CD4-positive, alpha-beta memory T cell (primary cell): ENCODE measurements at regions not wholly inside any gene's neighbourhood (a gene's known extent, or its start where the extent isn't known, plus 50 kb on each side); places are given as distances from the start of the nearest gene placed in this dataset.
A peak's percentile ranks its signal among the peaks of the same experiment; 100 is the strongest.

Source experiments
- CTCF ChIA-PET: fragments of 350-600 bp; sonication (Branson Sonifier 250); formaldehyde crosslinking; loops from one replicate; lab custom pipeline; 2021; ENCODE audit warnings: inconsistent platforms; ENCODE audit not compliant: partially characterized antibody; lab: Charles Lee
- POLR2A ChIA-PET: fragments of 350-600 bp; sonication (Branson Sonifier 250); formaldehyde crosslinking; loops from one replicate; lab custom pipeline; 2021; ENCODE audit not compliant: partially characterized antibody; lab: Charles Lee
- DNase-seq, 5 donors: peaks; one replicate each; pipeline versions ENCODE4 v3.0.0 to v3.0.0-alpha.2; 2020 to 2022; ENCODE audit warnings: mixed read lengths in 1 of 5
- H3K27ac ChIP-seq: one replicate; pipeline ENCODE4 v1.7.0; 2013; ENCODE audit warnings: low read depth, low read length
- H3K27me3 ChIP-seq: 2 replicates; pipeline ENCODE4 v1.7.0; 2013; ENCODE audit warnings: mild to moderate bottlenecking, low read length, moderate library complexity; ENCODE audit not compliant: insufficient read depth
- H3K36me3 ChIP-seq: 2 replicates; pipeline ENCODE4 v1.7.0; 2013; ENCODE audit warnings: mild to moderate bottlenecking, low read length, moderate library complexity; ENCODE audit not compliant: insufficient read depth
- H3K4me1 ChIP-seq: 2 replicates; pipeline ENCODE4 v1.7.0; 2013; ENCODE audit warnings: mild to moderate bottlenecking, low read length, moderate library complexity; ENCODE audit not compliant: insufficient read depth
- H3K4me3 ChIP-seq, 2 donors: one replicate each; pipeline ENCODE4 v1.7.0; 2013; ENCODE audit warnings: low read length in 2 of 2, mild to moderate bottlenecking in 1 of 2
- H3K9me3 ChIP-seq, 2 donors: one replicate each; pipeline ENCODE4 v1.7.0; 2013; ENCODE audit warnings: low read length in 2 of 2, control low read depth in 1 of 2; ENCODE audit not compliant: control insufficient read depth in 1 of 2
- H3K27ac Mint-ChIP-seq, 7 donors: one replicate each; pipeline ENCODE4 v1.8.0; 2020 to 2021; ENCODE audit warnings: mixed read lengths in 7 of 7, mild to moderate bottlenecking in 6 of 7, inconsistent platforms in 3 of 7, moderate library complexity in 3 of 7
- H3K27me3 Mint-ChIP-seq, 2 donors: one replicate each; pipeline ENCODE4 v1.8.0; 2020 to 2021; ENCODE audit warnings: mixed read lengths in 2 of 2
- H3K36me3 Mint-ChIP-seq, 2 donors: one replicate each; pipeline ENCODE4 v1.8.0; 2020 to 2021; ENCODE audit warnings: mixed read lengths in 2 of 2, inconsistent platforms in 1 of 2, mild to moderate bottlenecking in 1 of 2
- H3K4me1 Mint-ChIP-seq, 4 donors: one replicate each; pipeline ENCODE4 v1.8.0; 2020 to 2021; ENCODE audit warnings: mixed read lengths in 4 of 4, mild to moderate bottlenecking in 1 of 4
- H3K4me3 Mint-ChIP-seq, 8 donors: one replicate each; pipeline ENCODE4 v1.8.0; 2020 to 2021; ENCODE audit warnings: mixed read lengths in 8 of 8, mild to moderate bottlenecking in 7 of 8, moderate library complexity in 6 of 8, inconsistent platforms in 3 of 8
- H3K9me3 Mint-ChIP-seq, 8 donors: one replicate each; pipeline ENCODE4 v1.8.0; 2020 to 2021; ENCODE audit warnings: mixed read lengths in 8 of 8, mild to moderate bottlenecking in 5 of 8, inconsistent platforms in 3 of 8, moderate library complexity in 1 of 8
- intact Hi-C: fragments of 100-400 bp; cut with micrococcal nuclease; formaldehyde crosslinking; loops from one replicate; pipeline ENCODE4 v1.15.1; 2023

DNA sequence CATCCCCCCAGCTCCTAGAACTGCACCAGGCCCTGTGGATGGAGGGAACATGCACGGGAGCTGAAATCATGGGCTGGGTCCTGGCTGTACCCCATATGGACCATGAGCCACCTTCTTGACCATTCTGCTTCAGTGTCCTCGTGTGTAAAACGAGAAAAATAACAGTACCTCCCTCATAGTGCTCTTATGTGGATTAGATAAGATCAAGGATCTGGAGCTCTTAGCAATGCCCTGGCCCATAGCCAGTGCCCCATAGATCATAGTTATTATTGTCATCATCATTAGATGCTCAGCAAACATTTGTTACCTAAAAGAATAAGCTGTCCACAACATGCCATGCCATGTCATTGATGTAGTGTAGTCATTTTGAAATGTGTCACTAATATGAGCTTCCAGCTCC lies 71.3 kb downstream of the SYNE3 start:
- Histone ChIP-seq H3K36me3 (peaks cover 56% of the 10 kb centered on the region), H3K4me1 (peaks cover 7% of the 10 kb centered on the region), H3K27ac (no peak overlapping the region), H3K9me3 (no peaks in the 10 kb centered on the region), H3K4me3 (no peak overlapping the region), H3K27me3 (no peaks in the 10 kb centered on the region)
- Mint-ChIP-seq H3K36me3 (peaks cover 29 to 72% of the 10 kb centered on the region in 2 donors), H3K4me1 (peaks cover 3 to 5% (median 5%) of the 10 kb centered on the region in 4 donors), H3K27ac (peak overlapping the region in 6 of 7 donors; percentile 26 to 80 (median 56)), H3K27me3 (no peaks in the 10 kb centered on the region), H3K4me3 (no peak overlapping the region), H3K9me3 (no peaks in the 10 kb centered on the region)
- intact Hi-C loops, result no loop called here
- ChIA-PET CTCF (interaction anchor here (1.1 to 28.9 kb wide), 10 partner anchors 8 to 123 kb away, joined by 3 to 845 read pairs (median 8); partner anchors contain the start of genes GLRX5 and SYNE3), POLR2A (interaction anchor here (1.4 to 5.1 kb wide), 5 partner anchors 18 to 83 kb away, joined by 3 to 37 read pairs (median 7); partner anchors contain the start of gene SYNE3)
- DNase-seq, result no peak

DNA sequence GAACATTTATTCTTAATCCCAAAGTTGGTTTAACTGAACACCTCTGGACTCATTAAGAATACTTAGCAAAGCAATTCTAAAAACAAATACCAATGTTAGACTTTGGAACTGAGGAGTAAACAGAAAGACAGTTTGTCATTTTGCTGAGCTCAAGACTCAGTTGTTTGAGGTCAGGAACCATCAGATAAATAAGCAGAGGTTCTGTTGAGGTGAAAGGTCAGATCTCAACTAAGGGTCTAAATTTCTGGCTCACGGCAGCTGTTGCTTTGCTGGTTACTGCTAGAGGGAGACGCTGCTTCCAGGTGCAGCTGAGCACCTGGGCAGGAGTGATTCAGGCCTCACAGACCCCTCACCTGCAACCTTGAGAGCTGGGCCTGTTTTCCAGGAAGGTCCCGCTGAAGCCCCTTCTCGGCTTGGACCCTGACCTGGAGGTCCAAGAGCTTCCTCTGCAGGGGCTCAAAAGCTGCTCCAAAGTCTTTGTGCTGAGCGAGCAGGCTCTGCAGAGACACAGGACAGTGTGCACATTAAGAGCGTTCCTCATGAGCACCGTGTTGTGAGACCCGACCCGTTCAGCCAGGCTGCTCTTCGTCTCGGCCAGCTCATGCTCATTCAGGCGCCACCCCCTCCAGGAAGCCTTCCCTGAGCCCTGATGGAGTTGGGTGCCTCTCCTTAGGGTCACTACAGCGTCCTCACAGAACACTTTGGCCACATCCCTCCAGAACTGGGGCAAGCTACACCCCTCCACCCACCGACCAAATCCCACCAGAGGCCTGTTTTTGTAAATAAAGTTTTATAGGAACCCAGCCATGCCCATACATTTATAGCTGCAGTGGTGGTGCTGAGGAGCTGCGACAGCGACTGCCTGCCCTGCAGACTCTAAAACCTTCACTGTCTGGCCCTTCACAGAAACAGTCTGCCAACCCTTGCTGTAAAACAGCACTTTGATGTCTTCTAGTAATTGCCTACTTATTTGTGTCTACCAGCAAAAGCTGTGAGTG lies 72.0 kb downstream of the SYNE3 start:
- intact Hi-C loops, result loop anchor here (5.0 kb wide), 2 partner anchors 238 to 328 kb away; no protein-coding TSS in a partner anchor
- Mint-ChIP-seq H3K27ac (peak overlapping the region in 6 of 7 donors; percentile 11 to 59 (median 44)), H3K36me3 (peaks cover 24 to 70% of the 10 kb centered on the region in 2 donors), H3K27me3 (no peaks in the 10 kb centered on the region), H3K9me3 (no peaks in the 10 kb centered on the region), H3K4me1 (peaks cover 3 to 5% (median 5%) of the 10 kb centered on the region in 4 donors), H3K4me3 (no peak overlapping the region)
- peaks cover 7% of the 10 kb centered on the region for H3K4me1 ChIP-seq
- ChIA-PET POLR2A (interaction anchor here (1.4 to 5.1 kb wide), 6 partner anchors 18 to 89 kb away, joined by 3 to 37 read pairs (median 10); partner anchors contain the start of genes GLRX5 and SYNE3), CTCF (interaction anchor here (0.8 to 28.9 kb wide), 13 partner anchors 9 to 124 kb away, joined by 3 to 845 read pairs (median 5); partner anchors contain the start of genes GLRX5 and SYNE3)
- H3K9me3 ChIP-seq, result no peaks in the 10 kb centered on the region
- peaks cover 57% of the 10 kb centered on the region for H3K36me3 ChIP-seq
- no peak overlapping the region for H3K4me3 ChIP-seq
- H3K27ac ChIP-seq, result no peak overlapping the region
- no peak for DNase-seq
- H3K27me3 ChIP-seq, result no peaks in the 10 kb centered on the region

DNA sequence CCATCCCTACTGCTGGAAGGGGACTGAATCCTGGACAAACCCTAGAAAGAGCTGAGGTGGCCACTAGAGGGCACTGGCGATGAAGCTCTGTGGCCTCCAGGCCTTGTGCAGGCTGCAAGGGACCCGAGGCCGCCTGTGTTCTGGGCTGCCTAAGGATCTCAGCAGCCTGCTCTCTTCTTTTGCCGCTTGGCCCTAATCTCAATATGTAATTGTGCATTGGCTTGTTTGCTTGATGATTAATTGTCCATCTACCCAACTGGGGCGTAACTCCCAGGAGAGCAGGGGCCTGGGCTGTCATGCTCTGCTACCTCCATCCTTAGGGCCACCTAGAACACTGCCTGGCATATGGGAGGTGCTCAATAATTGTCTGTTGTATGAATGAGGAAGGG lies 73.8 kb downstream of the SYNE3 start:
- Mint-ChIP-seq H3K4me1 (peaks cover 3 to 5% (median 5%) of the 10 kb centered on the region in 4 donors), H3K4me3 (no peak overlapping the region), H3K9me3 (no peaks in the 10 kb centered on the region), H3K36me3 (peaks cover 17 to 70% of the 10 kb centered on the region in 2 donors), H3K27me3 (no peaks in the 10 kb centered on the region), H3K27ac (peak overlapping the region in 6 of 7 donors; percentile 23 to 84 (median 64))
- no peak overlapping the region for H3K4me3 ChIP-seq
- intact Hi-C loops, result loop anchor here (1.0 to 5.0 kb wide), 5 partner anchors 20 to 330 kb away; partner anchors contain the start of gene GLRX5
- no peaks in the 10 kb centered on the region for H3K27me3 ChIP-seq
- CTCF ChIA-PET, result interaction anchor here (0.7 to 28.9 kb wide), 28 partner anchors 8 to 553 kb away, joined by 3 to 845 read pairs (median 4); partner anchors contain the start of genes GLRX5 and SYNE3
- H3K4me1 ChIP-seq, result peaks cover 7% of the 10 kb centered on the region
- POLR2A ChIA-PET, result interaction anchor here (0.8 to 5.1 kb wide), 11 partner anchors 8 to 93 kb away, joined by 3 to 37 read pairs (median 4); partner anchors contain the start of genes GLRX5 and SYNE3
- H3K27ac ChIP-seq, result no peak overlapping the region
- peak; percentile 61 to 69 (median 66) for DNase-seq
- no peaks in the 10 kb centered on the region for H3K9me3 ChIP-seq
- H3K36me3 ChIP-seq, result peaks cover 57% of the 10 kb centered on the region

DNA sequence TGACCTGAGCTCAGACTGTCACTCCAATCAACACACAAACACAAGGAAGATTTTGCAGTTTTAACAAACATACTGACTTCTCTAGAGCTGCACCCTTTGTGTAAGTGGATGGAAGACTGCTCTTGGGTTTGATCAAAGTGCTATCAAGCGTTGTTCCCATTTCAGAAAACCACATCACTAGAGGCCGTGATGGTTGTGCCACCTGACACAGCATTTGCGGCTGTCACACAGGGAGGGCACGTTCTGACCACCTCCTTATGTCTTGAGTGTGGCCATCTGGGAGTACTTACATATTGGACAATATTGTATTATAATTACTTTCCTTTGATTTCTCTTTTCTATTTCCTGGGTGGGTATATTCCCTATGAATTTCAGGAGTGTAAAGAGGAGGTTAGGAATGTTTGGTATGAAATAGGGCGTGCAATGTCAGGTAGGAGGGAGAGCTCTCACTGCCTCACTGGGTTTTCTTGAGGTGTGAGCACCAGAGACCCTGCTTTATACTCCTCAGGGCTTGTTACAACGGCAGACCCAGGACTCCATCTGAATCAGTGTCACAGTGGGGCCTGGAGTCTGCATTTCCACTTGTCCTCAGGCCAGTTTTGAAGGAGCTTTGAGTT lies 74.3 kb downstream of the SYNE3 start:
- H3K36me3 Mint-ChIP-seq, result peaks cover 18 to 72% of the 10 kb centered on the region in 2 donors
- DNase-seq, result no peak
- Histone ChIP-seq H3K4me3 (no peak overlapping the region), H3K9me3 (no peaks in the 10 kb centered on the region), H3K36me3 (peaks cover 60% of the 10 kb centered on the region), H3K27me3 (no peaks in the 10 kb centered on the region), H3K27ac (no peak overlapping the region), H3K4me1 (peaks cover 7% of the 10 kb centered on the region)
- H3K27ac Mint-ChIP-seq, result peak overlapping the region in 3 of 7 donors; percentile 10 to 78 (median 63)
- no peaks in the 10 kb centered on the region for H3K9me3 Mint-ChIP-seq
- H3K4me1 Mint-ChIP-seq, result peaks cover 3 to 5% (median 5%) of the 10 kb centered on the region in 4 donors
- intact Hi-C loops, result loop anchor here (1.0 to 5.0 kb wide), 5 partner anchors 21 to 330 kb away; partner anchors contain the start of gene GLRX5
- no peaks in the 10 kb centered on the region for H3K27me3 Mint-ChIP-seq
- ChIA-PET POLR2A (interaction anchor here (0.8 to 5.1 kb wide), 11 partner anchors 9 to 94 kb away, joined by 3 to 37 read pairs (median 4); partner anchors contain the start of genes GLRX5 and SYNE3), CTCF (interaction anchor here (0.7 to 28.9 kb wide), 29 partner anchors 8 to 553 kb away, joined by 3 to 845 read pairs (median 4); partner anchors contain the start of genes GLRX5 and SYNE3)
- no peak overlapping the region for H3K4me3 Mint-ChIP-seq

DNA sequence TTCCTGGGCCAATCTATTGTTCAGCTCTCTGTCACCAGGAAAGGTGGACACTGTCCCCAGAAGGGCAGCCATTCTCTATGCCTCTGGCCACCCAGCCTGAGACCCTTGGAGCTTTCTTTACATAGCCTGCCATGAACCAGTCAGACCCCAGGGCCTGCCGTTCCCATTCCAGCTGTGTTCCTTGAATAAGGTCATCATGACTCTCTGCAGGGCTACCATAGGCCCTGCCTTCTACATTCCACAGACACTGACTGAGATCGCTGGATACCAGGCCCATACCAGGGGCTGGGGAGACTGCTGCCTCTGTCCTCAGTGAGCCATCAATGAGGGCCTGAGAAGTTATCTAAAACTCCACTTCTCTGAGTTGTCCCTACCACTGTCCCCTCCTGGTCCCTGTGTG lies 75.5 kb downstream of the SYNE3 start:
- peaks cover 7% of the 10 kb centered on the region for H3K4me1 ChIP-seq
- H3K27ac Mint-ChIP-seq, result peak overlapping the region in 3 of 7 donors; percentile 15 to 81 (median 36)

DNA sequence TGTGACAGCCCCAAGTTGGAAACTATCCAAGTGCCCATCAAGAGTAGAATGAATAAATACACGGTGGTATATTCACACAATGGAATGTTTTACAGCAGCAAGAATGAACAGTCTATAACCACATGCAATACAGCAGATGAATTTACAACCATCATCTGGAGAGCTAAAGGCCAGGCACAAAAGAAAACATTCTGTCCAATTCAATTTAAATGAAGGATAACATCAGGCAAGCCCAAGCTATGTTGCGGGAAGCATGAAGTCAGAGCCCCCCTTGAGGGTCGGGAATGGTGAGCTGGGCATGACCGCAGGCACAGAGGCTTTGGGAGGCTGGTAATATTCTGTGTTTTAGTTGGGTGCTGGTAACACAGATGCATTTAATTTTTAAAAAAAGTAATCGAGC lies 76.0 kb downstream of the SYNE3 start:
- H3K36me3 Mint-ChIP-seq, result peaks cover 34 to 79% of the 10 kb centered on the region in 2 donors
- Histone ChIP-seq H3K36me3 (peaks cover 66% of the 10 kb centered on the region), H3K9me3 (no peaks in the 10 kb centered on the region), H3K4me1 (peaks cover 7% of the 10 kb centered on the region), H3K27ac (no peak overlapping the region), H3K4me3 (no peak overlapping the region), H3K27me3 (no peaks in the 10 kb centered on the region)
- CTCF ChIA-PET, result interaction anchor here (0.7 to 28.9 kb wide), 10 partner anchors 8 to 333 kb away, joined by 3 to 845 read pairs (median 4); partner anchors contain the start of gene GLRX5
- DNase-seq, result no peak
- H3K27ac Mint-ChIP-seq, result peak overlapping the region in 1 of 7 donors; percentile 48
- H3K4me3 Mint-ChIP-seq, result no peak overlapping the region
- intact Hi-C loops, result loop anchor here (5.0 kb wide), 2 partner anchors 242 to 332 kb away; no protein-coding TSS in a partner anchor
- peaks cover 3 to 5% (median 5%) of the 10 kb centered on the region in 4 donors for H3K4me1 Mint-ChIP-seq
- no peaks in the 10 kb centered on the region for H3K9me3 Mint-ChIP-seq
- no peaks in the 10 kb centered on the region for H3K27me3 Mint-ChIP-seq
- POLR2A ChIA-PET, result interaction anchor here (1.2 kb wide), 1 partner anchor 84 kb away, joined by 3 read pairs; no protein-coding TSS in a partner anchor

More for the DNA sequence above, 75.5 kb downstream of the SYNE3 start:
- H3K4me1 Mint-ChIP-seq, result peaks cover 3 to 5% (median 5%) of the 10 kb centered on the region in 4 donors
- ChIA-PET POLR2A (interaction anchor here (1.2 kb wide), 1 partner anchor 83 kb away, joined by 3 read pairs; no protein-coding TSS in a partner anchor), CTCF (interaction anchor here (0.7 to 28.9 kb wide), 10 partner anchors 9 to 333 kb away, joined by 3 to 845 read pairs (median 4); partner anchors contain the start of gene GLRX5)
- H3K4me3 Mint-ChIP-seq, result no peak overlapping the region
- no peak overlapping the region for H3K27ac ChIP-seq
- H3K9me3 Mint-ChIP-seq, result no peaks in the 10 kb centered on the region
- H3K36me3 Mint-ChIP-seq, result peaks cover 30 to 76% of the 10 kb centered on the region in 2 donors
- H3K9me3 ChIP-seq, result no peaks in the 10 kb centered on the region
- intact Hi-C loops, result loop anchor here (5.0 kb wide), 2 partner anchors 241 to 331 kb away; no protein-coding TSS in a partner anchor
- H3K36me3 ChIP-seq, result peaks cover 66% of the 10 kb centered on the region
- no peaks in the 10 kb centered on the region for H3K27me3 Mint-ChIP-seq
- DNase-seq, result no peak
- no peak overlapping the region for H3K4me3 ChIP-seq
- no peaks in the 10 kb centered on the region for H3K27me3 ChIP-seq
